ENCODE measurements at regions not wholly inside any gene's neighbourhood (a gene's known extent, or its start where the extent isn't known, plus 50 kb on each side); places are given as distances from the start of the nearest gene placed in this dataset.
A peak's percentile ranks its signal among the peaks of the same experiment; 100 is the strongest.

- no peak overlapping the region for H3K4me3 Mint-ChIP-seq
- H3K36me3 Mint-ChIP-seq, result peaks cover 3% of the 10 kb centered on the region
- no peaks in the 10 kb centered on the region for H3K27me3 Mint-ChIP-seq
- peaks cover 25% of the 10 kb centered on the region for H3K4me1 Mint-ChIP-seq (ENCODE audit: unreplicated experiment)
- no peak overlapping the region for H3K27ac Mint-ChIP-seq
- TF ChIP-seq, protein P1, sequence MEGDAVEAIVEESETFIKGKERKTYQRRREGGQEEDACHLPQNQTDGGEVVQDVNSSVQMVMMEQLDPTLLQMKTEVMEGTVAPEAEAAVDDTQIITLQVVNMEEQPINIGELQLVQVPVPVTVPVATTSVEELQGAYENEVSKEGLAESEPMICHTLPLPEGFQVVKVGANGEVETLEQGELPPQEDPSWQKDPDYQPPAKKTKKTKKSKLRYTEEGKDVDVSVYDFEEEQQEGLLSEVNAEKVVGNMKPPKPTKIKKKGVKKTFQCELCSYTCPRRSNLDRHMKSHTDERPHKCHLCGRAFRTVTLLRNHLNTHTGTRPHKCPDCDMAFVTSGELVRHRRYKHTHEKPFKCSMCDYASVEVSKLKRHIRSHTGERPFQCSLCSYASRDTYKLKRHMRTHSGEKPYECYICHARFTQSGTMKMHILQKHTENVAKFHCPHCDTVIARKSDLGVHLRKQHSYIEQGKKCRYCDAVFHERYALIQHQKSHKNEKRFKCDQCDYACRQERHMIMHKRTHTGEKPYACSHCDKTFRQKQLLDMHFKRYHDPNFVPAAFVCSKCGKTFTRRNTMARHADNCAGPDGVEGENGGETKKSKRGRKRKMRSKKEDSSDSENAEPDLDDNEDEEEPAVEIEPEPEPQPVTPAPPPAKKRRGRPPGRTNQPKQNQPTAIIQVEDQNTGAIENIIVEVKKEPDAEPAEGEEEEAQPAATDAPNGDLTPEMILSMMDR (conservative IDR thresholded peaks at IDR 0.05), result peak; percentile 80
- DNase-seq (ENCODE audit: extremely low spot score, unreplicated experiment), result no peak
- H3K9me3 Mint-ChIP-seq, result peaks cover 5% of the 10 kb centered on the region
Observed at GRCh38 chr4:137610960-137611359, 78.7 kb upstream of the PCDH18 start.

DNA sequence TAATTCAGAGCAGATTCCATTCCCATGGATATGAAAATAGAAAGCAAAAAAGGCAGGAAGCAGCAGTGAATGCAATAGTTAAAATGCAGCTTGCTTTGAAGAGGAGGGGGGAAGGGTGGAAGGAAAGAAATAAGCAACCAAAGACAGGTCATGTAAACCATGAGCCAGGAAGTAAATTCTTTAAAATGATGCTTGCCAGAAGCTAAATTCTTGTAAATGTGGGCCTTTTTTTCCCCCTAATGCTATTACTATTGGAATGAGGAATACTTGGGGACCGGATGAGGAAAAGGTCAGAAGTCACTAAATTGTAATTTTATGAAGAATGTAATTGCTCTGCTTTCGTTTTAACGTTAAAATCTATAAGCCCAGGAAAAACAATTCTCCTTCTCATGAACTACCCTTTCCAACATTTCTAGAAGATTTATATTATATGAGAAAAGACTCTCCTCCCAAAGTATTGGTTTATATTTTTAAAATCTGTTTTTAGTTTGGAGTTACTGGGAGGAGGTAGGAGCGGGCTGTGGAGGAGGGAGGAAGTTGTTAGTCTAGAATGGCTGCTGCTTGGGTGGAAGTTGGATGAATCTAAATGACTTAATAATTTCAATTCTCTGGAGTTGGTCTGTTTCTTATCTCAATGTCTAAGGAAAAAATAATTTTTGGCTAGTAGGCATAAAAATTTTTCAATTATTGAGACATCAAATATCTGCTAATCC is 77.6 kb upstream of the PCDH18 start:
- peaks cover 5% of the 10 kb centered on the region for H3K9me3 Mint-ChIP-seq
- H3K36me3 Mint-ChIP-seq, result peaks cover 3% of the 10 kb centered on the region
- no peaks in the 10 kb centered on the region for H3K27me3 Mint-ChIP-seq
- H3K27ac Mint-ChIP-seq, result peak overlapping the region; percentile 62
- peaks cover 25% of the 10 kb centered on the region for H3K4me1 Mint-ChIP-seq (ENCODE audit: unreplicated experiment)
- DNase-seq (ENCODE audit: extremely low spot score, unreplicated experiment), result no peak
- TF ChIP-seq, protein P1 (conservative IDR thresholded peaks at IDR 0.05), result no peak
- peak overlapping the region; percentile 38 for H3K4me3 Mint-ChIP-seq

- Mint-ChIP-seq H3K4me1 (ENCODE audit: unreplicated experiment) (peaks cover 29% of the 10 kb centered on the region), H3K9me3 (peaks cover 5% of the 10 kb centered on the region), H3K27ac (peak overlapping the region; percentile 6), H3K36me3 (no peaks in the 10 kb centered on the region), H3K27me3 (no peaks in the 10 kb centered on the region), H3K4me3 (no peak overlapping the region)
- no peak for DNase-seq (ENCODE audit: extremely low spot score, unreplicated experiment)
- TF ChIP-seq, protein P1 (conservative IDR thresholded peaks at IDR 0.05), result no peak
Observed at GRCh38 chr4:137608085-137608484, 75.8 kb upstream of the PCDH18 start.

- H3K9me3 Mint-ChIP-seq, result no peaks in the 10 kb centered on the region
- TF ChIP-seq, protein P1 (conservative IDR thresholded peaks at IDR 0.05), result no peak
- no peak for DNase-seq (ENCODE audit: extremely low spot score, unreplicated experiment)
- no peak overlapping the region for H3K27ac Mint-ChIP-seq
- H3K36me3 Mint-ChIP-seq, result no peaks in the 10 kb centered on the region
- peaks cover 35% of the 10 kb centered on the region for H3K4me1 Mint-ChIP-seq (ENCODE audit: unreplicated experiment)
- no peak overlapping the region for H3K4me3 Mint-ChIP-seq
- no peaks in the 10 kb centered on the region for H3K27me3 Mint-ChIP-seq
Observed at GRCh38 chr4:137602436-137602835, 70.1 kb upstream of the PCDH18 start.

- no peak for DNase-seq (ENCODE audit: extremely low spot score, unreplicated experiment)
- peaks cover 35% of the 10 kb centered on the region for H3K4me1 Mint-ChIP-seq (ENCODE audit: unreplicated experiment)
- no peak overlapping the region for H3K27ac Mint-ChIP-seq
- H3K27me3 Mint-ChIP-seq, result no peaks in the 10 kb centered on the region
- TF ChIP-seq, protein P1 (conservative IDR thresholded peaks at IDR 0.05), result no peak
- H3K4me3 Mint-ChIP-seq, result no peak overlapping the region
- H3K36me3 Mint-ChIP-seq, result no peaks in the 10 kb centered on the region
- H3K9me3 Mint-ChIP-seq, result no peaks in the 10 kb centered on the region
Observed at GRCh38 chr4:137601934-137602333, 69.6 kb upstream of the PCDH18 start.

Data from type B pancreatic cell (in vitro differentiated cells).